IMR-90 (cell line): ENCODE measurements at regions not wholly inside any gene's neighbourhood (a gene's known extent, or its start where the extent isn't known, plus 50 kb on each side); places are given as distances from the start of the nearest gene placed in this dataset.

Source experiments
- ATAC-seq: fragments of 200-7000 bp; cut with Tn5 transposase; 2 replicates; pipeline ENCODE4 v1.9.1; 2020; ENCODE audit warnings: low read depth, mild to moderate bottlenecking, moderate library complexity
- BruUV-seq: library from RNA; stranded (reverse); fragments of 400-500 nt; replicated peaks from 2 replicates; lab custom pipeline; 2021; lab: Mats Ljungman, UMichigan
- CTCF ChIA-PET: fragments of 300-600 bp; formaldehyde crosslinking; extraction: SDS; loops from one replicate; lab custom pipeline; 2021; ENCODE audit warnings: antibody characterized with exemption; lab: Yijun Ruan, JAX
- POLR2A ChIA-PET: fragments of 300-600 bp; sonication (Branson Sonifier 250); formaldehyde crosslinking; loops from one replicate; lab custom pipeline; 2022; ENCODE audit warnings: antibody characterized with exemption; ENCODE audit not compliant: unreplicated experiment; lab: Charles Lee
- DNase-seq: peaks from one replicate; pipeline ENCODE4 v3.0.0; 2013
- H2AFZ ChIP-seq: replicated peaks from 2 replicates; pipeline ENCODE3; 2013; ENCODE audit warnings: low read length, mild to moderate bottlenecking; ENCODE audit not compliant: poor library complexity
- H2AK5ac ChIP-seq: 2 replicates; pipeline ENCODE4 v1.6.1; 2013; ENCODE audit warnings: low read depth, low read length, inconsistent platforms
- H2AK9ac ChIP-seq: replicated peaks from 2 replicates; pipeline ENCODE3; 2013; ENCODE audit warnings: mild to moderate bottlenecking, low read depth, low read length, moderate library complexity; ENCODE audit not compliant: poor library complexity
- H2BK120ac ChIP-seq: 2 replicates; pipeline ENCODE4 v1.6.1; 2013; ENCODE audit warnings: low read depth, low read length, inconsistent platforms
- H2BK15ac ChIP-seq: 3 replicates; pipeline ENCODE4 v1.6.1; 2013; ENCODE audit warnings: low read depth, low read length, inconsistent platforms
- H2BK20ac ChIP-seq: 2 replicates; pipeline ENCODE4 v1.6.1; 2013; ENCODE audit warnings: low read depth, mild to moderate bottlenecking, inconsistent platforms, low read length, moderate library complexity
- H2BK5ac ChIP-seq: 2 replicates; pipeline ENCODE4 v1.6.1; 2013; ENCODE audit warnings: mild to moderate bottlenecking, low read depth, low read length, inconsistent platforms; ENCODE audit not compliant: poor library complexity, severe bottlenecking
- H3K14ac ChIP-seq: replicated peaks from 2 replicates; pipeline ENCODE4 v1.6.1; 2013; ENCODE audit warnings: low read depth, low read length, inconsistent platforms
- H3K18ac ChIP-seq: 2 replicates; pipeline ENCODE4 v1.6.1; 2013; ENCODE audit warnings: low read depth, low read length, control low read depth
- H3K23ac ChIP-seq: 2 replicates; pipeline ENCODE4 v1.6.1; 2013; ENCODE audit warnings: low read depth, low read length, inconsistent platforms
- H3K27ac ChIP-seq: 2 replicates; pipeline ENCODE4 v1.5.1; 2013; ENCODE audit warnings: mild to moderate bottlenecking, control low read depth, low read length; ENCODE audit not compliant: insufficient read depth
- H3K27me3 ChIP-seq: 2 replicates; pipeline ENCODE4 v1.6.1; 2013; ENCODE audit warnings: low read length; ENCODE audit not compliant: control insufficient read depth, insufficient read depth
- H3K36me3 ChIP-seq: 2 replicates; pipeline ENCODE4 v1.6.1; 2013; ENCODE audit warnings: low read length, mixed read lengths; ENCODE audit not compliant: control insufficient read depth, insufficient read depth
- H3K4ac ChIP-seq: 2 replicates; pipeline ENCODE4 v1.6.1; 2013; ENCODE audit warnings: low read depth, low read length, inconsistent platforms
- H3K4me1 ChIP-seq: 2 replicates; pipeline ENCODE4 v1.6.1; 2013; ENCODE audit warnings: low read length, mixed read lengths; ENCODE audit not compliant: control insufficient read depth, insufficient read depth
- H3K4me2 ChIP-seq: 2 replicates; pipeline ENCODE4 v1.6.1; 2013; ENCODE audit warnings: low read depth, mild to moderate bottlenecking, control low read depth, low read length, moderate library complexity
- H3K4me3 ChIP-seq: 2 replicates; pipeline ENCODE4 v1.5.1; 2013; ENCODE audit warnings: low read depth, mild to moderate bottlenecking, control low read depth, low read length, moderate library complexity; ENCODE audit not compliant: insufficient read depth
- H3K56ac ChIP-seq: 2 replicates; pipeline ENCODE4 v1.6.1; 2013; ENCODE audit warnings: low read length, inconsistent platforms; ENCODE audit not compliant: insufficient read depth; ENCODE audit errors: extremely low read depth
- H3K79me1 ChIP-seq, 2 experiments: 2 replicates each; pipeline ENCODE4 v1.6.1; 2013; ENCODE audit warnings: low read length in 2 of 2, inconsistent platforms in 1 of 2, low read depth in 1 of 2
- H3K9ac ChIP-seq: 2 replicates; pipeline ENCODE4 v1.6.1; 2013; ENCODE audit warnings: low read depth, low read length, control low read depth
- H3K9me1 ChIP-seq: 2 replicates; pipeline ENCODE4 v1.6.1; 2013; ENCODE audit warnings: low read length, inconsistent platforms; ENCODE audit not compliant: insufficient read depth
- H3K9me3 ChIP-seq: 2 replicates; pipeline ENCODE4 v1.6.1; 2013; ENCODE audit warnings: low read length; ENCODE audit not compliant: control insufficient read depth, insufficient read depth
- H4K20me1 ChIP-seq: 2 replicates; pipeline ENCODE4 v1.6.1; 2013; ENCODE audit warnings: low read length, inconsistent platforms; ENCODE audit not compliant: insufficient read depth
- H4K5ac ChIP-seq: 2 replicates; pipeline ENCODE4 v1.6.1; 2013; ENCODE audit warnings: mild to moderate bottlenecking, low read depth, low read length, control low read depth
- H4K8ac ChIP-seq, 2 experiments: 2 replicates each; pipeline ENCODE4 v1.6.1; 2013; ENCODE audit warnings: low read depth in 2 of 2, low read length in 2 of 2, control low read depth in 1 of 2, inconsistent platforms in 1 of 2
- H4K91ac ChIP-seq: 2 replicates; pipeline ENCODE4 v1.6.1; 2013; ENCODE audit warnings: low read depth, low read length, inconsistent platforms; ENCODE audit not compliant: insufficient read depth
- CEBPB ChIP-seq: IDR thresholded peaks from 2 replicates; pipeline ENCODE4 v1.6.1; 2012; ENCODE audit warnings: low read depth, low read length, improper control_type of control experiment
- CHD1 ChIP-seq: IDR thresholded peaks from 2 replicates; pipeline ENCODE4 v1.6.1; 2012; ENCODE audit warnings: low read depth, low read length, improper control_type of control experiment
- ELK1 ChIP-seq: fragments of 150-350 bp; IDR thresholded peaks from 2 replicates; pipeline ENCODE4 v1.6.1; 2016; ENCODE audit warnings: low read depth, mild to moderate bottlenecking, low read length, moderate library complexity, borderline replicate concordance
- MAFK ChIP-seq: IDR thresholded peaks from 2 replicates; pipeline ENCODE4 v1.6.1; 2012; ENCODE audit warnings: low read depth, low read length, improper control_type of control experiment
- MAZ ChIP-seq: IDR thresholded peaks from 2 replicates; pipeline ENCODE4 v1.6.1; 2012; ENCODE audit warnings: low read depth, mild to moderate bottlenecking, low read length, improper control_type of control experiment, moderate library complexity, borderline replicate concordance
- MXI1 ChIP-seq: IDR thresholded peaks from 2 replicates; pipeline ENCODE4 v1.6.1; 2012; ENCODE audit warnings: low read depth, mild to moderate bottlenecking, low read length, moderate library complexity, borderline replicate concordance
- NFE2L2 ChIP-seq: fragments of 150-350 bp; IDR thresholded peaks from 2 replicates; pipeline ENCODE4 v1.6.1; 2016; ENCODE audit warnings: low read depth, mild to moderate bottlenecking, low read length
- RAD21 ChIP-seq: IDR thresholded peaks from 2 replicates; pipeline ENCODE4 v1.6.1; 2012; ENCODE audit warnings: low read length, improper control_type of control experiment
- RCOR1 ChIP-seq: IDR thresholded peaks from 2 replicates; pipeline ENCODE4 v1.6.1; 2012; ENCODE audit warnings: mild to moderate bottlenecking, low read length, improper control_type of control experiment; ENCODE audit not compliant: insufficient replicate concordance
- SMC3 ChIP-seq: fragments of 150-350 bp; IDR thresholded peaks from 2 replicates; pipeline ENCODE4 v1.6.1; 2016; ENCODE audit warnings: low read depth, mild to moderate bottlenecking, antibody characterized with exemption, low read length, moderate library complexity
- WGBS, 2 experiments: methylation state at CpG; one replicate each; pipeline versions ENCODE4 v1.1.5 to v1.1.7; 2013; ENCODE audit warnings: missing lambda C conversion rate in 2 of 2; ENCODE audit not compliant: insufficient read length in 1 of 2; ENCODE audit errors: extremely low coverage in 2 of 2; 5-methylcytosine and 5-hydroxymethylcytosine counted together
- dilution Hi-C: fragments of 300-500 bp; cut with HindIII; formaldehyde crosslinking; loops from one replicate; pipeline ENCODE4 v1.14.3; 2018; ENCODE audit warnings: low sequenced_read_pairs; ENCODE audit not compliant: unreplicated experiment
- in situ Hi-C: fragments of 300-500 bp; cut with MboI; formaldehyde crosslinking; loops from 3 replicates; pipeline ENCODE4 v1.14.3; 2019; ENCODE audit warnings: low sequenced_read_pairs, inconsistent platforms, mixed read lengths
- intact Hi-C: fragments of 100-400 bp; cut with micrococcal nuclease; formaldehyde crosslinking; loops from 2 replicates; pipeline ENCODE4 v1.10.0; 2022
- TF ChIP-seq, protein P1 (sequence below): fragments of 150-350 bp; IDR thresholded peaks from 2 replicates; pipeline ENCODE4 v1.6.1; 2017; ENCODE audit warnings: mild to moderate bottlenecking, antibody characterized with exemption, low read length, low read depth

DNA sequence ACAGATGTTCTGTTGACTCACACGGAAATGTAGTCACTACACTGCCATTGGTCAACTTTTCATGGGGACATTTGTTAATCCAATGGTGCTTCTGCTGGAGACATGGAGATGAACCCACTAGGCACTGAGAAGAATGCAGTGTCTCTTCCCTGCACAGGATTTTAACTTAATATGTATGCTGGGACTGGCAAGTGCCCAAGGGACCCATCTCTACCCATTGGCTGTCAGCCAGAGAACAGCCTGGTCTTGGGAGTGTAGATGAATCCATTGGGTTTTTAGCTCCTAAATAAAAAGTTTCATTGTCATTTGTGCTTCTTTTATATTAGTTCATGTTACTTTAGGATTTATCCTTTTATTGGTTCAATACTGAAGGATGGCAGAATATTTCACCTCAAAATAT is 195.8 kb upstream of the CDH6 start:
- Histone ChIP-seq H3K4ac (no peak overlapping the region), H3K18ac (no peak overlapping the region), H3K23ac (no peak overlapping the region), H4K20me1 (no peaks in the 10 kb centered on the region), H2AFZ (peak overlapping the region; percentile 41), H3K9me3 (no peaks in the 10 kb centered on the region), H3K9me1 (no peaks in the 10 kb centered on the region), H2BK15ac (no peak overlapping the region), H2BK120ac (no peak overlapping the region), H4K91ac (no peak overlapping the region), H4K5ac (no peak overlapping the region), H2AK9ac (no peak overlapping the region), H3K9ac (no peak overlapping the region), H4K8ac (no peak overlapping the region), H3K79me1 (no peaks in the 10 kb centered on the region), H3K4me3 (no peak overlapping the region), H2AK5ac (no peak overlapping the region), H3K56ac (no peak overlapping the region), H3K4me2 (no peak overlapping the region), H3K36me3 (no peaks in the 10 kb centered on the region), H3K14ac (no peak overlapping the region), H3K4me1 (no peaks in the 10 kb centered on the region), H2BK5ac (no peak overlapping the region), H2BK20ac (no peak overlapping the region), H3K27ac (no peak overlapping the region), H3K27me3 (no peaks in the 10 kb centered on the region)
- DNase-seq, result no peak
- ChIA-PET POLR2A (no interaction called here), CTCF (interaction anchor here (0.6 kb wide), 1 partner anchor 55 kb away, joined by 3 read pairs; no protein-coding TSS in a partner anchor)
- no CpG with 5 or more reads among the region's 1 CpG for WGBS, 2 experiments
- no TSS peak for BruUV-seq
- in situ Hi-C loops (no loop called here), intact Hi-C loops (no loop called here), dilution Hi-C loops (no loop called here)
- ATAC-seq, result no peak
- TF ChIP-seq NFE2L2, result no peak
- no peak for TF ChIP-seq MXI1
- TF ChIP-seq RAD21, result no peak
- TF ChIP-seq CEBPB, result no peak
- no peak for TF ChIP-seq MAFK
- no peak for TF ChIP-seq CHD1
- TF ChIP-seq ELK1, result no peak
- TF ChIP-seq SMC3, result no peak
- no peak for TF ChIP-seq MAZ
- TF ChIP-seq, protein P1, sequence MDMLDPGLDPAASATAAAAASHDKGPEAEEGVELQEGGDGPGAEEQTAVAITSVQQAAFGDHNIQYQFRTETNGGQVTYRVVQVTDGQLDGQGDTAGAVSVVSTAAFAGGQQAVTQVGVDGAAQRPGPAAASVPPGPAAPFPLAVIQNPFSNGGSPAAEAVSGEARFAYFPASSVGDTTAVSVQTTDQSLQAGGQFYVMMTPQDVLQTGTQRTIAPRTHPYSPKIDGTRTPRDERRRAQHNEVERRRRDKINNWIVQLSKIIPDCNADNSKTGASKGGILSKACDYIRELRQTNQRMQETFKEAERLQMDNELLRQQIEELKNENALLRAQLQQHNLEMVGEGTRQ, result no peak
- TF ChIP-seq RCOR1, result no peak
